GM18502 (cell line): ENCODE measurements at regions not wholly inside any gene's neighbourhood (a gene's known extent, or its start where the extent isn't known, plus 50 kb on each side); places are given as distances from the start of the nearest gene placed in this dataset.

Source experiments
- ATAC-seq: cut with Tn5 transposase; IDR thresholded peaks from one replicate; pipeline ENCODE4 v1.9.1; 2021; ENCODE audit warnings: mild to moderate bottlenecking; ENCODE audit not compliant: unreplicated experiment, poor library complexity

DNA sequence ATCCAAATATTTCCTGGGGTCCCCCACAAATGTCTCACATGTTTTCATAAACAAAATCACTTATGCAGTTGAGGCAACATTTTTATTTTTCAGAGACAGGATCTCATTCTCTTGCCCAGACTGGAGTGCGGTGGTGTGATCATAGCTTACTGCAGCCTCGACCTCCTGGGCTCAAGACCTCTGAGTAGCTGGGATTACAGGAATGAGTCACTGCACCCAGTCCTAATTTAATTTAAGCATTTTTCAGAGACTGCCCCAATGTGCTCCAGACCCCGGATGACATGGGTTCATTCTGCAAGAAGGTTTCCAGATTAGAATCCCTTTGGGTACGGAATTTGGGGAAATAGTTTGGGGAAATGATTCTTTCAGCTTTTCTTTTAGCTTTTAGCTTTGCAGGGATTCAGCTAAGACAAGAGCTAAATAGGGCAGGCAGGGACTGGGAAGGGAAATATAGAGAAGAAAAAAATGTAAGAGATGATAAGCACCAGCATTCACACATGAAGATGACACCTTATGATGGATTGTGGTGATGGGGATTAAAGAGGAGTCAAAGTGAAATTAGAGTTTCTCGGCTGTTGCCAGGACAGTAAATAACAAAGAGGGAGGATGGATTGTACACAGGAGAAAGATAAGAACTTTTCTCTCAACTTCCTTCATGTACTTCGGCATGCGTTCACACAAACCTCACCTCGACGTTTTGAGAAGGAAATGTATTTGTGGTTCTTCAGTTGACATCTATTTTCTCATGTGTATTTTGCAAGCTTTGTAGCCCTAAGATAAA lies 169.4 kb upstream of the TAB2 start:
- no peak for ATAC-seq

GRCh38 chr6:149149653-149150052 lies 167.9 kb upstream of the TAB2 start:
- ATAC-seq, result no peak

- ATAC-seq, result no peak
Measured at GRCh38 chr6:149150301-149150700, 167.2 kb upstream of the TAB2 start.

- ATAC-seq, result no peak
Measured at GRCh38 chr6:149150801-149151398, 166.6 kb upstream of the TAB2 start.

GRCh38 chr6:149152521-149152920 lies 165.0 kb upstream of the TAB2 start:
- no peak for ATAC-seq

DNA sequence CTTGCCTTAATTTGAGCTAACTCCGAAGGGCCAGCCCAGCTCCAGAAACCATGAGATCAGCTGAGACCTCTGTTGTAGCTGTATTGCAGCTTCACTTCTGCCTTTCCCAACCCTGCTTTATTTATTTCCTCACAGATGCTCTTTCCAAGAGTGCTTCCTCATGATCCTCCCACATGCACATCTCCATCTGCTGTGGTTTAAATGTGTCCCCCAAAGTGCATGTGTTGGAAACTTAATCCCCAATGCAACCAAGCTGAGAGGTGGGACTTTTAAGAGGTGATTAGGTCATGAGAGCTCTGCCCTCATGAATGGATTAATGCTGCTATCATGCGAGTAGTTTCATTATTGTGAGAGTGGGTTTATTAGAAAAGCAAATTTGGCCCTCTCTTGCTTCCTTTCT lies 164.4 kb upstream of the TAB2 start:
- ATAC-seq, result no peak

GRCh38 chr6:149153693-149154092 lies 163.8 kb upstream of the TAB2 start:
- no peak for ATAC-seq

DNA sequence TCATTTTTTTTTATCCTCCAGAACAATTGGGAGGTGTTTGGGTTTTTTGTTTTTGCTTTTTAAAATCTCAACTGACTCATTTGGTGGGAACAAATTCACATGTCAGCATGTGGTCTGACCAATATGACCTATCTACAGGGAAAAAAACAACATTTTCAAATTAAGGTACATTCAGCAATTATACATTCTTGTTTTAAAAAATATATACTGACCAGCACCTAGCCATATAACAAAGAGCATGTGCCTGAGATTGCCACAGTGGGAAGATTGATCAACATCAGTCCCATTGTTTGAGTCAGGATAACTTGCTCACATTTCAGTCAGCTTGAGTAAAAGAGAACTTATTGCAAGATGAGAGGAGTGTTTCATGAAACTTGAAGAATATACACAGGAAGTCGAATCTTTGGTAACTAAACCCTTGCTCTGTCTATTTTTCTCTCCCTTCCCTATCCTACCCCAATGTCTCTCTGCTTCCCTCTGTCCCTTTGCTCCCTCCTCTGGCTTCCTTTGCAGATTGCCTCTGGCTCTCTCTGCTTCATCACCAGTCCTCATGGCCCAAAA lies 163.2 kb upstream of the TAB2 start:
- ATAC-seq, result no peak

GRCh38 chr6:149157126-149157525 lies 160.4 kb upstream of the TAB2 start:
- no peak for ATAC-seq

- ATAC-seq, result no peak
Measured at GRCh38 chr6:149158076-149158475, 159.4 kb upstream of the TAB2 start.

- no peak for ATAC-seq
Measured at GRCh38 chr6:149160943-149161342, 156.6 kb upstream of the TAB2 start.

GRCh38 chr6:149162924-149163323 lies 154.6 kb upstream of the TAB2 start:
- no peak for ATAC-seq

DNA sequence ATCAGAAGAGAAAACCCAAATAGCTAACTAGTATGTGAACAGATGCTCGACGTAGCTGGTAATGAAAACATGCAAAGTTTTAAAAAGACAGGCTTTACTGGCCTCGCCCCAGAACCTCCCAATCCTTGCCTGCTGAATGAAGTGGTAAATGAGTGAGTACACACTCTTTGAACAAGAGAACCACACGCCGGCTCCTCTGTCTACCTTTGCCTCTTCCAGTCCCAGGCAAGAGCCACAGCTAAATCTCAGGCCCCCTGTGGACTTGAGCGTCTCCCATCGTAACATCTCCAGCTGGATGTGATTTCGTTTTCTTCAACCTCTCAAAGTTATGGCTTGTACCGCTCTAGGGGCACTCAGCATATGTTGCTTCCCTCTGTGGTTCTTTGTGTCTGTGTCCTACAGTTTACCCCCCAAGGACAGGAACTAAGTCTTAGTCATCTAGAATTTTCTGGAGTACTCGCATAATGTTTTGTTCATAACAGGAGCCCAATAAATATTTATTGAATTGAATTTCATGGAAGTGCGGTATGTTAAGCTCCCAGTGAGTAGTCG lies 153.2 kb upstream of the TAB2 start:
- no peak for ATAC-seq

- ATAC-seq, result no peak
Measured at GRCh38 chr6:149166336-149166735, 151.2 kb upstream of the TAB2 start.

DNA sequence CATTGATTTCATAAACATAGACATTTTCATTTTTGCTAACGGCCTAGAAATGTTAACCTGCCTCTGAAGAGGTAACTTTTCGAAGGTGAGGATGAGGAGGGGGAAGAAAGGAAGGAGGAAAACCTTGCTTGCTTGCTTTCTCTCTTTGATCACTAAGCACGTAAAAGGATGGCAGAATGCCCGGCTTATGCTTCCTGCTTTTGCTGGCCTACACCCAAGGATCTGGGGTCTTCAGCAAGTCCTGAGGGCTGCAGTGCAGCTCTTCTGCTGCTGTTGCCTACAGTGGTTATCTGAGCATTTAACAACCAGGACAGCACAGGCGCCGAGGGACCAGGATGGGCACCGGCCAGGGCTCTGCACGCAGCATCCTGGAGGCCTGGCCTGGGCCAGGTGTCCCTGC lies 150.8 kb upstream of the TAB2 start:
- ATAC-seq, result no peak

DNA sequence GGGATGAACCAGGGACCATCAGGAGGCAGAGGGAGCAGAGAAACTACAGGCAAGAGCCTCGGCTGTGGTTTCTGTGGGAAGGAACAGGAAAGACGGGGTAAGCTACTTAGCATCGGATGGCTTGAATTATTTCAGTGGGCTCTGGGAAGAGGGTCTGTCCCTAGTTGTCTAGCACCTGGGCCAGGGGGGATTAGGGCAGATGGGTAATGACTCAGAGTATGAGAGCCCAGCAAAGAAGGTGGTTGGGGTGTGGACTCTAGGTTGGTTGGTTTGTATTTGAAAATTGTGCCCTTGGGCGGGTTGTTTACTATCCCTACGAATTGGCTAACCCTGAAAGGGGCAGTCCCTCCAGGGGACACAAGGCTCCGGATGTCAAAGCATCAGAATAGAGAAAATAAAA lies 148.5 kb upstream of the TAB2 start:
- no peak for ATAC-seq

DNA sequence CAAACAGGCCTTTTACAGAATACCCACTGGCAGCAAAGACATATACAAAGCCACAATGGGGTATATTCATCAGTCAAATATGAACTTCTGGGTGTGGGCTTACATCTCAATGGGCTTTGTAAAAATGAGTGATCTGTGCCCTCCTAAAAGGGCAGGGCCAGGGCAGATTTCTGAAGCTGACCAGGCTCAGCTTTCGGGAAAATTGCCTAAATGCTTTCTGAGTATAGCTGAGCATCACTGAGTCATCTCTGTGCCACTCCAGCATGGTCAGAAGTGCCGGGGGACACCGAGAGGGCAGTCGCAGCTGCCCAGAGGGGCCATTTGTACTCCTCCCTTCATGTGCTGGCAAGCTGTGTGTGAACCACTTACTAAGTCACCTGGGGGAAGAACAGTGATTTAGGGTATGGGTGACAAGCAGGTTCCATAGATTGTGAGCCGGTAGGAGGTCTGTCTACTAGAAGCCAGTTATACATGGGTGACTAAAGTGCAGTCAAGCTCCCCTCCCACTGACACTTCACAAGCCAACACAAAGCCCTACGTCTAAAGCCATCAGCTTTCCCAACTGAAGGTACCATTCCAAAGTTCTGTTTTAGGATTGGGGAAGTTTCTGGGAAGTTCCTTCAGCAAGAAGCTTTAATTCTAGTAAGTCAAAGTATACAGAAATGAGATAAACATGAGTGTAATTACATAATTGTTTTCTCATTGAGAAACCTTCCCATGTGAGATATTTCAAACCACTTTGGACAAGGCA lies 147.6 kb upstream of the TAB2 start:
- no peak for ATAC-seq

- ATAC-seq, result no peak
Measured at GRCh38 chr6:149170564-149171452, 146.7 kb upstream of the TAB2 start.

- no peak for ATAC-seq
Measured at GRCh38 chr6:149173222-149173621, 144.3 kb upstream of the TAB2 start.

GRCh38 chr6:149174962-149175361 lies 142.6 kb upstream of the TAB2 start:
- no peak for ATAC-seq
